Neural progenitor cell (in vitro differentiated cells): ENCODE measurements at regions not wholly inside any gene's neighbourhood (a gene's known extent, or its start where the extent isn't known, plus 50 kb on each side); places are given as distances from the start of the nearest gene placed in this dataset.

Experiments used
- DNase-seq: peaks from one replicate; pipeline ENCODE4 v3.0.0-alpha.2; 2016; ENCODE audit warnings: low spot score
- H2AFZ ChIP-seq: fragments of 200-600 bp; sonication (generic); replicated peaks from 2 replicates; pipeline ENCODE4 v1.6.1; 2016; ENCODE audit warnings: antibody characterized with exemption
- H3F3A ChIP-seq: fragments of 200-600 bp; sonication (generic); 2 replicates; pipeline ENCODE4 v1.6.1; 2016; ENCODE audit warnings: antibody characterized with exemption, low read depth
- H3K27ac ChIP-seq: fragments of 200-600 bp; sonication (generic); 2 replicates; pipeline ENCODE4 v1.5.1; 2016; ENCODE audit warnings: mild to moderate bottlenecking
- H3K27me3 ChIP-seq: fragments of 200-600 bp; sonication (generic); 2 replicates; pipeline ENCODE4 v1.6.1; 2016; ENCODE audit warnings: mild to moderate bottlenecking, moderate library complexity
- H3K36me3 ChIP-seq: fragments of 200-600 bp; sonication (generic); 2 replicates; pipeline ENCODE4 v1.5.1; 2016
- H3K4me1 ChIP-seq: fragments of 200-600 bp; sonication (generic); 2 replicates; pipeline ENCODE4 v1.6.1; 2016; ENCODE audit warnings: mixed run types
- H3K4me2 ChIP-seq: fragments of 200-600 bp; sonication (generic); 2 replicates; pipeline ENCODE4 v1.6.1; 2016
- H3K4me3 ChIP-seq: fragments of 200-600 bp; sonication (generic); 2 replicates; pipeline ENCODE4 v1.5.1; 2016
- H3K79me2 ChIP-seq: fragments of 200-600 bp; sonication (generic); 2 replicates; pipeline ENCODE4 v1.6.1; 2016; ENCODE audit warnings: low read depth
- H3K9ac ChIP-seq: fragments of 200-600 bp; sonication (generic); 2 replicates; pipeline ENCODE4 v1.6.1; 2016
- H3K9me3 ChIP-seq: fragments of 200-600 bp; sonication (generic); 2 replicates; pipeline ENCODE4 v1.5.1; 2016; ENCODE audit warnings: low read depth
- H4K20me1 ChIP-seq: fragments of 200-600 bp; sonication (generic); 2 replicates; pipeline ENCODE4 v1.6.1; 2016; ENCODE audit warnings: low read depth
- H3K27ac Mint-ChIP-seq: 3 replicates; pipeline ENCODE4 v1.8.0; 2021; ENCODE audit warnings: mixed read lengths
- H3K27me3 Mint-ChIP-seq: 2 replicates; pipeline ENCODE4 v1.8.0; 2022; ENCODE audit warnings: low read depth, mild to moderate bottlenecking, inconsistent platforms, moderate library complexity, mixed read lengths; ENCODE audit not compliant: insufficient read depth
- H3K36me3 Mint-ChIP-seq: 3 replicates; pipeline ENCODE4 v1.8.0; 2021; ENCODE audit warnings: mixed read lengths
- H3K4me1 Mint-ChIP-seq: 3 replicates; pipeline ENCODE4 v1.8.0; 2021; ENCODE audit warnings: mixed read lengths
- H3K4me3 Mint-ChIP-seq: 3 replicates; pipeline ENCODE4 v1.8.0; 2021; ENCODE audit warnings: mild to moderate bottlenecking, moderate library complexity, mixed read lengths
- H3K9me3 Mint-ChIP-seq: 3 replicates; pipeline ENCODE4 v1.8.0; 2020; ENCODE audit warnings: mixed read lengths
- CTCF ChIP-seq: fragments of 200-600 bp; sonication (generic); IDR thresholded peaks from 2 replicates; pipeline ENCODE4 v1.5.1; 2017; ENCODE audit warnings: antibody characterized with exemption, mild to moderate bottlenecking
- EZH2 ChIP-seq: fragments of 200-600 bp; sonication (generic); IDR thresholded peaks from 2 replicates; pipeline ENCODE4 v1.6.1; 2017; ENCODE audit warnings: antibody characterized with exemption, mild to moderate bottlenecking, moderate library complexity
- EZH2phosphoT487 ChIP-seq: fragments of 200-600 bp; sonication (generic); IDR thresholded peaks from 2 replicates; pipeline ENCODE4 v1.6.1; 2017; ENCODE audit warnings: antibody characterized with exemption

DNA sequence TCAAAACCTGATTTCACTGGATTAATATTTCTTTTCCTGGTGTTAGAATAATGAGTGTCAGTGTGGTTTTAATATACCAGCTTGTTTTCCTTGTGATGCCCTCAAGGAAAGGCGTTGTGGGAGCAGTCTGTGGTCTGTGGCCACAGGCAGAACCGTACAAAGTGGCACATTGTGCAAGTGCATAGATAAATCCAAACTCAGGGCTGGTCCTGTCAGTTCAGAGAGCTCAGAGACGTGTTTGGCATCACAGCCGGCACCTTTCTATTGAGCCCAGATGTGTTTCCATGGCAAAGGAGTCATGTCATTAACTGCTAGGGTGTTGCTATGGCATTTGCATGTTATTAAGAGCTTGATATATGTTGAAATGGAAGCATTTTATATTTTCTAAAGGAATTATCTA is 289.9 kb upstream of the RASGRP1 start:
- no peak overlapping the region for H2AFZ ChIP-seq
- no peak overlapping the region for H3K27ac ChIP-seq
- no peak overlapping the region for H3K4me2 ChIP-seq
- no peaks in the 10 kb centered on the region for H3K36me3 ChIP-seq
- H3K4me3 Mint-ChIP-seq: no peak overlapping the region
- H3K4me1 ChIP-seq: no peaks in the 10 kb centered on the region
- no peaks in the 10 kb centered on the region for H3K9me3 Mint-ChIP-seq
- H3K36me3 Mint-ChIP-seq: no peaks in the 10 kb centered on the region
- peaks cover 4% of the 10 kb centered on the region for H3K4me1 Mint-ChIP-seq
- H3K27ac Mint-ChIP-seq: no peak overlapping the region
- H3F3A ChIP-seq: no peaks in the 10 kb centered on the region
- H3K4me3 ChIP-seq: no peak overlapping the region
- no peak for DNase-seq
- no peaks in the 10 kb centered on the region for H3K9me3 ChIP-seq
- no peaks in the 10 kb centered on the region for H3K79me2 ChIP-seq
- H3K27me3 Mint-ChIP-seq: peaks cover 4% of the 10 kb centered on the region
- H3K9ac ChIP-seq: no peak overlapping the region
- TF ChIP-seq CTCF (no peak), EZH2 (no peak), EZH2phosphoT487 (no peak)
- no peaks in the 10 kb centered on the region for H4K20me1 ChIP-seq
- no peaks in the 10 kb centered on the region for H3K27me3 ChIP-seq

- H3K9me3 ChIP-seq: no peaks in the 10 kb centered on the region
- H3K4me3 ChIP-seq: no peak overlapping the region
- H3K27ac ChIP-seq: no peak overlapping the region
- no peaks in the 10 kb centered on the region for H3F3A ChIP-seq
- no peak for DNase-seq
- TF ChIP-seq EZH2: no peak
- no peak for TF ChIP-seq CTCF
- TF ChIP-seq EZH2phosphoT487: no peak
- no peak overlapping the region for H2AFZ ChIP-seq
- no peaks in the 10 kb centered on the region for H3K36me3 Mint-ChIP-seq
- H3K9ac ChIP-seq: no peak overlapping the region
- no peaks in the 10 kb centered on the region for H3K36me3 ChIP-seq
- H3K4me3 Mint-ChIP-seq: no peak overlapping the region
- H4K20me1 ChIP-seq: no peaks in the 10 kb centered on the region
- H3K27ac Mint-ChIP-seq: no peak overlapping the region
- no peaks in the 10 kb centered on the region for H3K79me2 ChIP-seq
- no peaks in the 10 kb centered on the region for H3K27me3 ChIP-seq
- no peak overlapping the region for H3K4me2 ChIP-seq
- H3K4me1 Mint-ChIP-seq: peaks cover 4% of the 10 kb centered on the region
- H3K27me3 Mint-ChIP-seq: peaks cover 2% of the 10 kb centered on the region
- H3K4me1 ChIP-seq: no peaks in the 10 kb centered on the region
- no peaks in the 10 kb centered on the region for H3K9me3 Mint-ChIP-seq
These were observed 293.2 kb upstream of the RASGRP1 start for GRCh38 chr15:38857814-38858213.

- Histone ChIP-seq H3K9ac (no peak overlapping the region), H3K4me1 (no peaks in the 10 kb centered on the region), H3K9me3 (no peaks in the 10 kb centered on the region), H4K20me1 (no peaks in the 10 kb centered on the region), H3F3A (no peaks in the 10 kb centered on the region), H3K36me3 (no peaks in the 10 kb centered on the region), H3K27me3 (no peaks in the 10 kb centered on the region), H2AFZ (no peak overlapping the region), H3K79me2 (no peaks in the 10 kb centered on the region), H3K27ac (no peak overlapping the region), H3K4me2 (no peak overlapping the region), H3K4me3 (no peak overlapping the region)
- H3K4me3 Mint-ChIP-seq: no peak overlapping the region
- no peaks in the 10 kb centered on the region for H3K4me1 Mint-ChIP-seq
- peaks cover 7% of the 10 kb centered on the region for H3K27me3 Mint-ChIP-seq
- no peak overlapping the region for H3K27ac Mint-ChIP-seq
- no peak for DNase-seq
- TF ChIP-seq EZH2phosphoT487 (no peak), CTCF (no peak), EZH2 (no peak)
- no peaks in the 10 kb centered on the region for H3K36me3 Mint-ChIP-seq
- H3K9me3 Mint-ChIP-seq: no peaks in the 10 kb centered on the region
These were observed 295.0 kb upstream of the RASGRP1 start for GRCh38 chr15:38859574-38859973.

- Mint-ChIP-seq H3K4me3 (no peak overlapping the region), H3K27ac (no peak overlapping the region), H3K36me3 (no peaks in the 10 kb centered on the region), H3K27me3 (peaks cover 7% of the 10 kb centered on the region), H3K4me1 (peaks cover 3% of the 10 kb centered on the region), H3K9me3 (no peaks in the 10 kb centered on the region)
- Histone ChIP-seq H3K9ac (no peak overlapping the region), H3K4me1 (no peaks in the 10 kb centered on the region), H4K20me1 (no peaks in the 10 kb centered on the region), H3K9me3 (no peaks in the 10 kb centered on the region), H3K36me3 (no peaks in the 10 kb centered on the region), H2AFZ (no peak overlapping the region), H3K4me2 (no peak overlapping the region), H3F3A (no peaks in the 10 kb centered on the region), H3K27ac (no peak overlapping the region), H3K79me2 (no peaks in the 10 kb centered on the region), H3K4me3 (no peak overlapping the region), H3K27me3 (no peaks in the 10 kb centered on the region)
- TF ChIP-seq EZH2phosphoT487 (no peak), EZH2 (no peak), CTCF (no peak)
- DNase-seq: no peak
These were observed 295.6 kb upstream of the RASGRP1 start for GRCh38 chr15:38860253-38860652.
